22Rv1 (cell line): ENCODE measurements at regions not wholly inside any gene's neighbourhood (a gene's known extent, or its start where the extent isn't known, plus 50 kb on each side); places are given as distances from the start of the nearest gene placed in this dataset.

ENCODE experiments used
- CTCF ChIP-seq: fragments of 450-650 bp; IDR thresholded peaks from 2 replicates; pipeline ENCODE4 v1.5.1; 2017; ENCODE audit warnings: mild to moderate bottlenecking
- ZFX ChIP-seq: fragments of 450-650 bp; IDR thresholded peaks from 2 replicates; pipeline ENCODE4 v1.6.1; 2017; ENCODE audit warnings: antibody characterized with exemption, borderline replicate concordance

DNA sequence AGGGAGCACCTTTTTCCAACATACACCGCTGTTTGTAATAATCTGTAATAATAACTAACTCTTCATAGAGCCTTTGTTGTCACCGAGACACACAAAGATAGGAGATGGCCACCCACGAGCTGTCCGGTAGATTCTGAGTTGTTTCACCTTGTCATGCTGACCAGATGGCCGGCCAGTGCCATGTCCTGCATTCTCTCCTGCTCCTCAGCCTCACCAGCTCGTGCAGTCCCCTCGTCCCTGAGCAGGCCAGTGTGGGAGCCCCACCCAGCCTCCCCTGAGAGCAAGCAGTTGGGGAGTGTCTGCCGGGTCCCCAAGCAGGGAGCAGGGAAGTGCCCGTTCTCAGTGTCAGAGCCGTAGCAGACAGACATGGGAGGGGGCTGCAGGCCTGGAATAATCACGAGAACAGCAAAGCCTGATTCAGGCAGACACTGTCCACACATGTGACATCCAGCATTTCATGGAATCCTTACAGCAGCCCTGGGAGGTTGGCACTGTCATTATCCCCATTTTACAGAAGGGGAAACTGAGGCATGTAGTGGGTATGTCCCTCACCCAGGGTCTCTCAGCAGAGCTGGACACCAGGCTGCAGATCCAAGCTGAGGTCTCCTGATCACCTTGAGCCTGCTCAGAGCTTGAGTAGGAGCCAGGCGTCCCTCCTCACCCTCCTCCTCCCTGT is 178.5 kb upstream of the CIBAR2 start:
- TF ChIP-seq CTCF (no peak), ZFX (no peak)
